Epithelial cell of proximal tubule (primary cell): ENCODE measurements at regions not wholly inside any gene's neighbourhood (a gene's known extent, or its start where the extent isn't known, plus 50 kb on each side); places are given as distances from the start of the nearest gene placed in this dataset.

Experiments
- DNase-seq: peaks from one replicate; pipeline ENCODE4 v3.0.0-alpha.2; 2011; ENCODE audit warnings: low read depth
- H3K4me3 ChIP-seq: 2 replicates; pipeline ENCODE4 v1.5.1; 2011; ENCODE audit warnings: low read depth, mild to moderate bottlenecking, low read length
- CTCF ChIP-seq: conservative IDR thresholded peaks from 2 replicates; pipeline ENCODE4 v1.5.1; 2012; ENCODE audit warnings: low read depth, mild to moderate bottlenecking, low read length

DNA sequence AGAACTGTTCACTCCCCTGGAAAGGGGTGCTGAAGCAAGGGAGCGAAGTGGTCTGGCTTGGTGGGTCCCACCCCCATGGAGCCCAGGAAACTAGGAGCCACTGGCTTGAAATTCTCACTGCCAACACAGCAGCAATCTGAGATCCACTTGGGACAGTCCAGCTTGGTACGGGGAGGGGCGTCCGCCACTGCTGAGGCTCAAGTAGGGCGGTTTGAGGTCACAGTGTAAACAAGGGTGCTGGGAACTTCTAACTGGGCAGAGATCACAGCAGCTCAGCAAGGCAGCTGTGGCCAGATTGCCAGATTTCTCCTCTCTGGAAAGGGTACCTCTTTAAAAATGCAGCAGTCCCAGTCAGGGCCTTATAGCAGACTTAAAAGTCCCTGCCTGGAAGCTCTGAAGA lies 53.9 kb upstream of the GALNTL6 start:
- TF ChIP-seq CTCF = no peak
- DNase-seq = no peak
- no peak overlapping the region for H3K4me3 ChIP-seq

- no peak for DNase-seq
- no peak for TF ChIP-seq CTCF
- no peak overlapping the region for H3K4me3 ChIP-seq
These were observed 61.7 kb upstream of the GALNTL6 start for GRCh38 chr4:171751538-171751937.

GRCh38 chr4:171746418-171746817 lies 66.8 kb upstream of the GALNTL6 start:
- TF ChIP-seq CTCF = no peak
- no peak for DNase-seq

DNA sequence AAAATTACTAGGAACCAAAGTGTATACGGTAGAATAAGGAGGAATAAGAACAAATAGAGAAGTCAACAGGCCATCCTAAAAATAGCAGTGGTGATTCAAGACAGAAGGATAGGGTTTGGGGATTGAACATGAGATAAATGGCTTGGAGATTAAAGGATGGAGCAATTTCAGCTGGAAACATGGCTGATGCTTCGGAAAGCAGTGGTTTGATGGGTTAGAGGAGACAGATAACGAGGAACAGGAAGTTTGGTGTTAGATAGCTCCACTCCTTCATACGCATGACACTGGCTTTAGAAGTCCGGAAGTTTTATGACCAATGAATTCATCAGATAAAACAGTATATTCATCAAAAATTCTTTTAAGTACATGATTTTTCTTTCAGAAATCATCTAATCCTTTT lies 70.8 kb upstream of the GALNTL6 start:
- no peak overlapping the region for H3K4me3 ChIP-seq
- no peak for DNase-seq
- TF ChIP-seq CTCF = no peak

More at GRCh38 chr4:171746418-171746817, 66.8 kb upstream of the GALNTL6 start:
- H3K4me3 ChIP-seq = no peak overlapping the region

DNA sequence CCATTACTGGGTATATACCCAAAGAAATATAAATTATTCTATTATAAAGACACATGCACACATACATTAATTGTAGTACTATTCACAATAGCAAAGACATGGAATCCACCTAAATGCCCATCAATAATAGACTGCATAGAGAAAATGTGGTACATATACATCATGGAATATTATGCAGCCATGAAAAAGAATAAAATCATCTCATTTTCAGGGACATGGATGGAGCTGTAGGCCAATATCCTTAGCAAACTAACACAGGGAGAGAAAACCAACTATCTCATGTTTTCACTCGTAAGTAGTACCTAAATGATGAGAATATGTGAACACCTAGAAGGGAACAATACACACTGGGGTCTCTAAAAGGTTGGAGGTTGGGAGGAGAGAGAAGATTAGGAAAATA lies 86.0 kb upstream of the GALNTL6 start:
- TF ChIP-seq CTCF = no peak
- no peak overlapping the region for H3K4me3 ChIP-seq
- no peak for DNase-seq

- no peak for TF ChIP-seq CTCF
- DNase-seq = no peak
- H3K4me3 ChIP-seq = no peak overlapping the region
These were observed 91.3 kb upstream of the GALNTL6 start for GRCh38 chr4:171721937-171722336.

- DNase-seq = no peak
- no peak for TF ChIP-seq CTCF
- H3K4me3 ChIP-seq = no peak overlapping the region
These were observed 93.5 kb upstream of the GALNTL6 start for GRCh38 chr4:171719691-171720090.
